NCI-H1417 treated with DMSO at 0.1 percent for 48 hours (cell line): ENCODE measurements at regions not wholly inside any gene's neighbourhood (a gene's known extent, or its start where the extent isn't known, plus 50 kb on each side); places are given as distances from the start of the nearest gene placed in this dataset.
"Not testable (repeated sequence)": the region's sequence is repeated elsewhere in the genome, so short reads cannot be mapped to it uniquely, and the experiment has no call there.

Experiments used
- DNase-seq: peaks from one replicate; lab custom pipeline; 2025; lab: John Stamatoyannopoulos, UW

GRCh38 chr3:102036017-102036416 is 186.7 kb downstream of the NFKBIZ start:
- DNase-seq = no peak

- no peak for DNase-seq
Observed at GRCh38 chr3:102036472-102036871, 187.2 kb downstream of the NFKBIZ start.

- DNase-seq = no peak
Observed at GRCh38 chr3:102037209-102037608, 187.9 kb downstream of the NFKBIZ start.

GRCh38 chr3:102037791-102038190 is 188.5 kb downstream of the NFKBIZ start:
- DNase-seq = no peak

GRCh38 chr3:102038477-102039142 is 189.3 kb downstream of the NFKBIZ start:
- no peak for DNase-seq

- DNase-seq = not testable (repeated sequence)
Observed at GRCh38 chr3:102040144-102040543, 190.8 kb downstream of the NFKBIZ start.

GRCh38 chr3:102053375-102053989 is 204.2 kb downstream of the NFKBIZ start:
- no peak for DNase-seq

- no peak for DNase-seq
Observed at GRCh38 chr3:102054543-102055080, 205.3 kb downstream of the NFKBIZ start.

GRCh38 chr3:102057781-102058421 is 208.6 kb downstream of the NFKBIZ start:
- no peak for DNase-seq

GRCh38 chr3:102059145-102059943 is 210.0 kb downstream of the NFKBIZ start:
- no peak for DNase-seq

- no peak for DNase-seq
Observed at GRCh38 chr3:102060814-102061213, 211.5 kb downstream of the NFKBIZ start.

GRCh38 chr3:102063572-102063971 is 214.3 kb downstream of the NFKBIZ start:
- DNase-seq = no peak

- no peak for DNase-seq
Observed at GRCh38 chr3:102066470-102066869, 217.2 kb downstream of the NFKBIZ start.

GRCh38 chr3:102068327-102068726 is 219.0 kb downstream of the NFKBIZ start:
- no peak for DNase-seq

- no peak for DNase-seq
Observed at GRCh38 chr3:102068736-102069135, 219.4 kb downstream of the NFKBIZ start.

- no peak for DNase-seq
Observed at GRCh38 chr3:102069211-102069662, 219.9 kb downstream of the NFKBIZ start.

- DNase-seq = no peak
Observed at GRCh38 chr3:102074946-102075345, 225.6 kb downstream of the NFKBIZ start.

- no peak for DNase-seq
Observed at GRCh38 chr3:102078401-102078800, 229.1 kb downstream of the NFKBIZ start.

- DNase-seq = no peak
Observed at GRCh38 chr3:102078854-102079808, 229.8 kb downstream of the NFKBIZ start.

GRCh38 chr3:102079809-102080197 is 230.5 kb downstream of the NFKBIZ start:
- DNase-seq = no peak
